NCI-H460 (cell line): ENCODE measurements at regions not wholly inside any gene's neighbourhood (a gene's known extent, or its start where the extent isn't known, plus 50 kb on each side); places are given as distances from the start of the nearest gene placed in this dataset.
"Not testable (repeated sequence)": the region's sequence is repeated elsewhere in the genome, so short reads cannot be mapped to it uniquely, and the experiment has no call there.

ENCODE experiments used
- DNase-seq: peaks from one replicate; pipeline ENCODE4 v3.0.0-alpha.2; 2016; ENCODE audit warnings: low read depth; ENCODE audit errors: extremely low read depth

DNA sequence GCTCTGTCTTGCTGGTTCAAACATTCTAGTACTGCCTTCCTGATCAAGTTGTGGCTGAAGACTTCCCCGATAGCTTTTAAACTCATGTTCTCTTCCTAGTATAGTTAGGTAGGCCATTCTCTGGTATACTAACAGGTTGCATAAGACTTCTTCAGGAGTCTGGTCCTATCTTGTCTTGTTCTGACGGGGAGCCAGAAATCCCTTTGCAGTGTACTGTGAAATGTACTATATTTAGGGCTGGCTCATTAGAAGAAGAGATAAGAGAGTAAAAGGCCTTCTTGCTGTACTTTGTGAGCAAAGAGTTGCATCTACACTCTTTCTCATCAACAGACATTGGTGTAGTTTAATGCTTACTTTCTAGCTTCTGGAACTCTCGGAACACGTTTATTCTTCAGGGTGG, 331.9 kb downstream of the NUP35 start:
- no peak for DNase-seq

DNA sequence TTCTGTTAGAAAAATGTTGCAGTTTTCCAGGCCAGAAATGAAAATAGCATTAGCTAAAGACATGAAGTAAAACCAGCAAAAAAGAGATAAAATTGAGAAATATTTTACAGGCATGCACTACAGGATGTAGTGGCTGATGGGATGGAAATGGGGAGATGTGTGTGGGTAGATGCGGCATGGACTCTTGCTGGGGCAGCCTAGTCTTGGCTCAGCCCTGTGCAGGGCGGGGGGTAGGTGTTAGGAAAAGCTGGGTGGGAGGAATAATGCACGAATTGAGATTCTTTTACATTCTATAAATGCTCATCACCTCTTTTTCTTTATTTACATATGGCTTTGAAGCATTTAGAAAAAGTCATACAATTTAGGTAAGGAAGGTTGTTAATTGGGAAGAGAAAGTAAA, 334.2 kb downstream of the NUP35 start:
- DNase-seq, result no peak

DNA sequence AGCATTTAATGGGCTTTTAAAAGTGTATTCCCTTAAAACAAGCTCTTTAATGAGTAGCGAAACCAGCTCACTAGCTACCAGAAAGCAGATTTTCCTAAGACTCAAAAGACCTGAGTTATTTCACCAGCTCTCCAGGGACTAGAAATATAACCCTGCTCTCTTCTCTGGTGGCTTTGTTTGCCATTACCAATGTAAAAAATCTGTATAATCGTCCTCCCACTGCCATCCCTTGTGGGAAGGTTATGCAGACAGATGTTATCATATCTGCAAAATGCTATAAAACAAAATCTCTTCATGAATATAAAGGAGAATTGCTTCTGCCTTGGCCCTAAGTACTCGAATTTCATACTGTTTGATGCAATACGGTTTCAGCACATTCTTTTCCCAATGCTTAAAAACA, 335.2 kb downstream of the NUP35 start:
- no peak for DNase-seq

DNA sequence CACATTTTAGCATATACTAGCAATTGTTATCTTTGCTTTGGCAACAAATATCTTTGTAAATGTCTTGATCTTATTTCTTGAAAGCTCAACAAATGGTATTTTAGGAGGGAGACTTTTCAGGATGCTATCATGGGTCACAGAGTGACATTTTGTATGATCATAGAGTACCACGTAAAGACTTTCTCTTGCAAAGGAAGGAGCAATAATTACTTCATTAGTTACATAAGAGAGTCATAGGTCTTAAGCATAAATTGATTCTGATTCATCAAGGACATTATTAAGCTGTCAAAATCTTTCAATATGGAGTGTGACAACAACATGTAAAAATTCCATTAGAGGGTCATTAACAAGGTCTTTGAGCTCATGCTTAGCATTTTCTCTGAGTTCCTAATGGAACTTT, 339.6 kb downstream of the NUP35 start:
- DNase-seq, result no peak

DNA sequence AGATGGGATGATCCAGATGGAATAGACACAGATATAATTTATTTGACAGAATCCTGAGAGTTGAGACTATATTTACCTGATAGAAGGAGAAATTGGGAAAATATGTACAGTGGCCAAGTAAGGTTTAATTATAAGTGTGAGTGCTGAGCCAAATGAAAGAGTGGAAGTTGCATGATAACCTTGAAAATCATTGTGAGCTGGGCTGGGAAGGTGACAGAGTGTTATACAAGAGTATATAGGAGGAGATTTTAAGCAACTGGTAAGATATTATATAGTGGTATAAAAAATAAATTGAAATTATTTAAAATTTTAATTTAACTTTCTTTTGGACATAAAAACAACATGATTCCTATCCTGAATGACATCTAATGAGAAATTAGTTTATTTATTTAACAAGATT, 340.8 kb downstream of the NUP35 start:
- no peak for DNase-seq

DNA sequence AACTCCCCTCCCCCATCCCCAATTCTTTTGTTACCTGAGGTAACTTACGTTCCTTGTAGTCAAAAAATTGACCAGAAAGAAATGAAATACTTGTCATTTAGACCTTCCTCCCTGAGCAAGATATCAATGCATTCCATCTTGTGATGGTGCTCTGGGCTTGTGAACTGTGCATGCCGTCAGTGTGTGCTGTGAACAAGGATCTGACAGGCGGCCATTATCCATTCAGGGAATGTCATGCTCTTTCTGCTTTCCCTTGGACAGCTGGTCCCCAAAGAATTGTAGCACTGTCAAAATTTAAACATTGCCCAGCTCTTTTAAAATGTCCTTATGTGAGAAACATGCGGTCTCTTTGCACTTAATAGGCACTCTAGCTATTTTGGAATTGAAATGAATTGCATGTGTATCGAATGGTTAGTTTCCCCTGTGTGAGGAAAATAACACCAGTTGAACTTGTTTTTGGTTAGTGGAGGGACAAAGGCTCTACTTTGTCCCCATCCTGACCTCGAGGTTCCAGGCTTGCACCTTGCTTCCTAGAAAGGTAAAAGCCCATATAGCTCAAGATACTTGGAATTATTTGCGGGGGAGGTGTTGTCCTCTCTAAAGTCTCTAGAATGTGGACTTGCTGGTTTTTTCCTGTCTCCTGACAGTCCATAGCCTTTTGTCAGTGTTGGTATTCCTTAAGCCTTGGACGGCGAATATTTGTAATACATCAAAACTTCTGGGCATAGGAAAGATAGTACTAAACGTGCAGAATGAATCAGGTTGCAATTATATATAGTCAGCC, 350.9 kb downstream of the NUP35 start:
- no peak for DNase-seq

DNA sequence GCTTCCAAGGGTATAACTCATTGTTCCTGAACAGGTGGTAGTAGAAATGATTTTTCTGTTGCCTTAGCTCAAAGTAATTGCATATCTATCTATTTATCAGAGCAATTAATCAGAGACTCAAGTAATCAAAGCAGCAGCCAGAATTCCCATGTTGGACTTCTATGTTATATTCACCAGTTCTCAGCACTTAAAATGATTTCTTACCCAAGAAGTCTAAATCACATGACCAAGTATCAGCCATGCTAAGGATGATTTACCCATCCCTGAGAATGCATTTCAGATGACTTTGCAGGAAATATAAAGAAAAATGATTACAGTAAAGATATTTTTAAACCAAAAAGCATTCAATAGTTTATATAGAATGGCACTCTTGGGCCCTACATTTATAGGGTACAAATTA, 352.2 kb downstream of the NUP35 start:
- no peak for DNase-seq

DNA sequence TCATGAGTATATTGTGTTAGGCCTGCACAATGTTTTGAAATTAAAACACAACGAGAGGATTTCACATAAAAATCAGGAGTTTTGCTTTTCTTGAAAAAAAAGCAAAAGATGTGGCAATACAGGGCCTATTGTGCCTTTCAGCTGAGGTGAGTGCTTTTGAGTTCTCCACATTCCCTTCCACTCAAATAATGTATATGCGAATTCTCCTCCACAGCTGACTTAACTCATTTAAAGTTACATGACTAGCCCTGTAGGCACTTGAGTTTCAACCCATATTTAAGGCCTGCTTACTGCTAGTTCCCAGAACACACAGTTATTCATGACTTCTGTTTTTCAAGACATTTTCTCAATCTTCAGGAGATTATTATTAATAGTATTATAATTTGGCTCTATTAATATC, 353.1 kb downstream of the NUP35 start:
- DNase-seq, result no peak

DNA sequence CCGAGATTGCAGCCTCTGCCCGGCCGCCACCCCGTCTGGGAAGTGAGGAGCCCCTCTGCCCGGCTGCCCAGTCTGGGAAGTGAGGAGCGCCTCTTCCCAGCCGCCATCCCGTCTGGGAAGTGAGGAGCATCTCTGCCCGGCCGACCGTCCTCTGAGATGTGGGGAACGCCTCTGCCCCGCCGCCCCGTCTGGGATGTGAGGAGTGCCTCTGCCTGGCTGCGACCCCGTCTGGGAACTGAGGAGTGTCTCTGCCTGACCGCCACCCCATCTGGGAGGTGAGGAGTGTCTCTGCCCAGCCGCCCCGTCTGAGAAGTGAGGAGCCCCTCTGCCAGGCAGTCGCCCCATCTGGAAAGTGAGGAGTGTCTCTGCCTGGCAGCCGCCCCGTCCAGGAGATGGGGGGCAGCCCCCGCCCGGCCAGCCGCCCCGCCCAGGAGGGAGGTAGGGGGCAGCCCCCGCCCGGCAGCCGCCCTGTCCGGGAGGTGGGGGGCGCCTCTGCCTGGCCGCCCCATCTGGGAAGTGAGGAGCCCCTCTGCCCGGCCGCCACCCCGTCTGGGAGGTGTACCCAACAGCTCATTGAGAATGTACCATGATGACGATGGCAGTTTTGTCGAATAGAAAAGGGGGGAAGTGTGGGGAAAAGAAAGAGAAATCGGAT, 354.8 kb downstream of the NUP35 start:
- DNase-seq, result not testable (repeated sequence)

DNA sequence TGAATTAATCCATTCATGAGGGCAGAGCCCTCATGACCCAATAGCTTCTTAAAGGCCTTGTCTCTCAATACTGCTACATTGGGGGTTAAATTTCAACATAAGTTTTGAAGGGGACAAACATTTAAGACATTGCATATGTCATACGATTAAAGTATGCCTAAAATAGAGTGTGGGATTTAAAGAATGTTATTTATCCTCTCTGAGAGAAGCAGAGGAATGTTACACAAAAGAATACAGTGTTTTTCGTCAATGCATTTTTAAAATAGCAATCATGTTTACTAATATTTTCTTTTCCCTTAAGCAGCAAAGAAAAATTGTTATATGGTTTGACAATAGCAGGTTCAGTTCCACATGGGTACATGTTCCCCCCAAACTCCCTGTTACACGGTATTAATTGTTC, 363.1 kb downstream of the NUP35 start:
- DNase-seq, result no peak

DNA sequence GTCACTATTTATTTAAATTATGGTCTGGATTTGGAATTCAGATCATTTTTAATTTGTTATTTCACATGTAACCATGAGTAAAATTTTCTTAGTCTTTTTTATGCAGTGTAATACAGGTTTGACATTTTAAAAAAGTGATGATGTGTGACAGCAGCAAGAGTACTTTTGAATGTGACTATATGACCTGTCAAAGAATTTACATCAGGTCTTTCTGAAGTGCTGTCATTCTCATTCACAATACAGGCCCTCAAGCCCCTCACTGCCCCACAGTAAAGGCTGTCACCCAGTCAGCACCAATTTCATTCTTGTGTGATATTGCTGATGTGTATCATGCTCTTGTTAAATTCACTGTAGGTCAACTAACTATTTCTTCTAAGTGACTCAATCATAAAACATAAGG, 364.2 kb downstream of the NUP35 start:
- DNase-seq, result no peak

DNA sequence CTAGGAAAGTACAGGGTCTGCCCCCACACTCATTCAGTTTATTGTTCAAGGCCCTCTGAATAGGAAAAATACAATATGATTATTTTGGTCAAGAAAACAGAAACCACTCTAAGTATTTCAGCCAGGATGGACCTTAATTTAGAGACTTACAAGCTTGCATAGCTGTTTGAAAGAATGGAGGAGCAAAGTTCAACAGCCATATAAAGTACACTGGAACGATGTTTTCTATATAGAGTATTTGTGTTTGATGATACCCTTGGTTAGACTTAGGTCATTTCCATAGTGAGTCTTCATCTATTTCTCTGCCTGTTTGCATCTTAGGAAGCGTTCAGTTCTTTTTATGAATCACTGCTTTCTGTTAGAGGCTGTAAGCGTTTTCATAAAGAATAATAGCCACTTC, 366.2 kb downstream of the NUP35 start:
- DNase-seq, result no peak

DNA sequence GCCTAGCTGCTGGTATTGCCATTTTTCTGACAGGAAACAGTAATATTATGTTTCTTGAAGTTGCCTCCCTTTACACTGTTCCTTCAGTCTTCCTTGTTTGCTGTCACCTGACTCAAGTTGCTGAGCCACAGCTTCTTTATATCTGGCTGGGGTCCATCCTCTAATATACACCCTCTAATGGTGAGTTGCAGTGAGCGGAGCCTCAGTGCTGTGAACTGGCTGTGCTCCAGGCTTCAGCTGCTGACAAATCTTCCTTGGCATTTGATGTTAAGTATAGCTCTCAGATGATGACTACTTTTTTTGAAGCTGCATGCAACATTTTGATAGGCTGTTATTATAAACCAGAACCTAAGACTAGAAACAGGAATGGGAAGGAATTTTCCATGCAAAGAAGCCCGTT, 366.7 kb downstream of the NUP35 start:
- DNase-seq, result no peak

DNA sequence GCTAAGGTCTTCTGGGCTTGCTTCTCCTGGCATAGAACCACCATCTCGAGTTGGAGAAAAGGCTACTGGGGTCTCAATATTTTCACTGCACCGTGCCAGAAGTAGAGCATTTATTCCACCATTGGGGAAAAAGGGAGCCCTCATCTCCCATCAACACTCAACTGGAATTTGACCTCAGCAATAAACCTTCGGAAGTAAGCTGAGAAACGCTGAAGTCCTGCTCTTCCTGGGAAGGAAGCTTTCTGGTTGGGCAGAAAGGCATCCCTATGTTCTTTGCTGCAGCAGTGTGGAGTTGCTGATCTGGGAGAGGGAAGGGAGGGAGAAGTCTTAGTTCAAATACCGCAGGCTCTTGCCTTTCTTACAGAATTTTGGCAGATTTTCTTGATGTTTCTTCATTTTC, 368.8 kb downstream of the NUP35 start:
- DNase-seq, result no peak

DNA sequence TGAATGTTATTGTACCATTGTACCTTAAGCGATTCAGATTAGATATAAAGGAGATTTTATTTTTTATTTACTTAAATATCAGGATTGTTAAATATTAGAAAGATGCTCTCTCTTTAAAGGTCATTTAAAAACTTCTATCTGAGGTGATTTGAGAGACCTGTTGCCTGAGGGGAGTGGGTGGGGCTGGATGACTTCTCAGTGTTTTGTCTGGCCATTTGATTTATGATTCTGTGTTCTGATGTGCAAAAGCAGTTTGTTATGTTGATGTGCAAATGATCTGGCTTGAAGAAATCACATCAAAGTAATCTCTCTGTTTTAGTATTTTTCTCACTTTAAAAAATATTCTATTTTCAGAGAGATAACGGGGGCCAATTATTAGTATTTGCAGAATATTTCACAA, 370.8 kb downstream of the NUP35 start:
- DNase-seq, result no peak

DNA sequence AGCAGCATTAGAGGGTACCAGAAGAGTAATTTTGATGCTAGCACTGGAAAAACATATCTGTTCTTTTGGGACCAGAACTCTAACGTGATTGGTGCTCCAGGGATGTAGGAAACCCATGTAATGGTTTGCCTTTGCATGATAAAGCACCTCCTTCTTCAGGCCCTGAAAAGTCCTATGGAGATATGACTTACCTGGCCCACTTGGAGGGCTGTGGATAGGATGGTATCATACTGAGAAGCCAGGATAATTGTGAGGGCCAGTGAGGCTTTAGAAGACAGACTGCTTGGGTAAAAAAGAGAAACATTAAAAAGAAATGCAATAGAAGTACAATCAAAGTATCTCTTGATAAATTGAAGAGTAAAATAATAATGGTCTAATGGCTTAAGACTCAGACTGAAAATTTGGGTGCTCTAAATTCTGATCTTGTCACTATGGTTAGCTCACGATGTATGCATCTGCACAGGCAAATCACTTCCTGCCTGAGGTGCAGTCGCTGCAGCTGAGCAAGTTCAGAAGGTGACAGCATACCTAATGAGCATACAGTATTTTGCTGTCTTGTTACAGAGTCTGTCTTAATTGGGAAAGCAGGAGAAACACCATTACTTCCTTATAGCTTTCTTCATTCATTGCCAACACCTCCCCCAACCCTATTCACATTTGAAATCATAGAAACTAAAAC, 371.5 kb downstream of the NUP35 start:
- DNase-seq, result no peak

DNA sequence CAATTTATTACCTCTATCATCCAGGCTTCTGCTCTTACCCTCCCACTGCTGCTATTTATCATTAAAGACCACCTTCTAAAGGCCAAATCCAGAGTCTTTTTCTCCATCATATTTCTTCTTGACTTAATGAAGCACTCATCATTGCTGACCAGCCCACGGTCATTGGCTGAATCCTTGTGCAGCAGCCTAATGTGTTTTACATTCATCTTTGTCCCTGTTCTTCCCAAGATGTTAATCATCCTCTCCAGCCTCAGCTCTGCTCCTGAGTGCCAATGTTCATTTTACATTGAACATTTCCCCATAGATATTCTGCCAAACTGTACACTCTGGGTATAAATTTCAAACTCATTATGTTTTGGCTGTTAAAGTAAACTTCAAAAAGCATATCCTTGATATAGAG, 373.6 kb downstream of the NUP35 start:
- DNase-seq, result no peak

DNA sequence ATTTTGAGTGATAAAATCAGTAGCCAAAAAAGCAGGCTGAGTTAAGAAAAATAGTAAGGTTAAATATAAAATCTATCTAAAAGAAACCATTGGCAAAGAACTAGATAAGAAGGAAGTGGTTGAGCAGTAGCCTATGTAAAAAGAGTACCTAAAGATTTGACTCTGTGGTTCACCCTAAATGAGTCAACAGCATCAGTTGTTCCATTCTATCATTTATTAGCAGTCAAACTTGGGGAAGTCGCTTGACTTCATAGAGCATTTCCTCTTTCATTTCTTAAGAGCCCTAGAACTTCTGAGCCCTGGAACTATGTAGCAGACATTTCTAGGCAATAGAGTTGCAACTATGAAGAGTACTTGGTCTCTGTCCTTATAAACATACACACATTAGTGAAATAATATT, 381.7 kb downstream of the NUP35 start:
- DNase-seq, result no peak

DNA sequence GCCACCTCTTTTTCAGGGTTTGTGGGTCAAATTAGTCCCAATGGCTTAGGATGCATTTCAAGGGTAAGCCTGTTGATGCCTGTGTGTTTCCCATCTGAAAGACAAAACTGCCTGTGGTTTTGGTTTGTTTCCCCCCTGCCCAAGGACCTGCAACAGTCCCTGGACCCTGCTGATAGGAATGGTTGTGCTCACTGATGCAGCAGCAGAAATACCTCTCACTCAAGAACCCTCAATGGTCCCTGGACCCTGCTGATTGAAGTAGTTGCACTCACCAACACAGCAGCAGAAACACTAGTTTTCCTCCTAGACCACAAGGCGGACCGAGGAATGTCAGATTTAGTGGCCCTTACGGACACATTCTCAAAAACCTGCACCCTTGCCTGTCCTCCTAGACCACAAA, 386.9 kb downstream of the NUP35 start:
- DNase-seq, result no peak

DNA sequence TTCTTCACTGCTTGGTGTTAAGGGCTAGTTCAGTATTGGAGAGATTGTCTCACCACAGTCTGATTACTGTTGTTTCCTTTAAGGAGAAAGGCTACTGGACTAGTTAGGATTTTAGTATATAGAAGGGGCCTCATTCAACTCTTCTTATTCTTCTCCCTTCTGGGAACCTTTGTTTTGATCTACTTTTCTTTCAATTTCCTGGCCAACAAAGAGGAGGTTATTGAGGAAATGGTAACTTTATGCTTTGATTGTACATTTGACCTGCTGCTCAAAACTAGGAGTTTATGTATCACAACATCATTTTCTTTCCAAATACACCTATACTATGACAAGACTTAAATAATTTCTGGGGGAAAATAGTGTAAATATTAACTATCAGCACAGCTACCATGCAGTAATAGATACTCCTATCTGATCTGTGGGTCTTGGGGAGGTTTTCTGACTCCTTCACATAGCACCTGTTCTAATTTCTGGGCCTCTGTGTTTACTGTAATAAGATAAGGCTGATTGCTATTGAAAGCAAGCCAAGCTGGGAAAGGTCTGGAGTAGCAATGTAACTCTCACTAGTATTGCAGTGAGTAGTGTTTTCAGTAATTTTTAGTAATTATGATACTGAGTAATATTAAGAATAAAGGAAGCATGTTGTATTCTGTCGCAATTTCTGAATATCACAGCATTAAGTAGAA, 395.3 kb downstream of the NUP35 start:
- DNase-seq, result no peak

DNA sequence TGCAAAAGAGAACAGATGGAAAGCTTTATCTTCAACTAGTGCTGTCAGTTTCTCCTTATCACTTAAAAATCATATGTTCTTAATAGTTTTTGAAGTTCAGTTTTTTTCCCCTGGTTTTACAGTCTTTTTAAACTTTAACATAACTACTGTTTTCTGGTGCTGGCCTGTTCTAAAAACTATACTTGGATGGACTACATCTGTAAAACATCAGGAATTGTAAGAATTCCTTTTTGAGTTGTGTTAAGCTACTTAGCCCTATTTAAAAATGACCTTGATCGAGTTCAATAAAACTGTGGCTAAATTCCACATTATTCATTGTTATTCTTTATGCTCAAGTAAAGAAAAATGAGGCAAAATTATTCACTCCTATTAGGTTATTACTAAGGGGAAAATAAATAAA, 397.7 kb downstream of the NUP35 start:
- DNase-seq, result no peak
